ENCODE measurements at regions not wholly inside any gene's neighbourhood (a gene's known extent, or its start where the extent isn't known, plus 50 kb on each side); places are given as distances from the start of the nearest gene placed in this dataset.

- no peak for DNase-seq
- POLR2A ChIA-PET (ENCODE audit: unreplicated experiment): no interaction called here
Measured at GRCh38 chr15:35880896-35881295, 334.9 kb upstream of the DPH6 start.

GRCh38 chr15:35885870-35886269 lies 339.9 kb upstream of the DPH6 start:
- ChIA-PET CTCF (no interaction called here), POLR2A (ENCODE audit: unreplicated experiment) (interaction anchor here (0.9 kb wide), 1 partner anchor 1623 kb away, joined by 6 read pairs; no protein-coding TSS in a partner anchor)

More at GRCh38 chr15:35880896-35881295, 334.9 kb upstream of the DPH6 start:
- Histone ChIP-seq H3K79me2 (ENCODE audit: low read depth) (no peaks in the 10 kb centered on the region), H3K36me3 (ENCODE audit: low read depth) (no peaks in the 10 kb centered on the region), H3K9me2 (ENCODE audit: insufficient read depth) (no peaks in the 10 kb centered on the region; the same call in 1 of the 2 replicates), H3K4me1 (replicated peaks; ENCODE audit: insufficient read depth) (no peaks in the 10 kb centered on the region), H3K4me2 (no peak overlapping the region), H3K27ac (no peak overlapping the region), H3K4me3 (no peak overlapping the region), H3K27me3 (ENCODE audit: insufficient read depth, low read depth) (no peaks in the 10 kb centered on the region), H4K20me1 (ENCODE audit: insufficient read depth) (no peaks in the 10 kb centered on the region), H2AFZ (no peak overlapping the region), H3K9me3 (ENCODE audit: insufficient read depth, low read depth) (no peaks in the 10 kb centered on the region), H3F3A (ENCODE audit: insufficient read depth, low read depth) (no peaks in the 10 kb centered on the region)
- TF ChIP-seq CTCF (conservative IDR thresholded peaks at IDR 0.05): no peak
- no peak for TF ChIP-seq EZH2 (IDR thresholded peaks at IDR 0.05; ENCODE audit: low read depth)
- no TSS peak for BruUV-seq (replicated peaks)
- CTCF ChIA-PET: no interaction called here
- intact Hi-C loops (cut with micrococcal nuclease; ENCODE audit: unreplicated experiment): no loop called here

GRCh38 chr15:35886765-35887164 lies 340.8 kb upstream of the DPH6 start:
- BruUV-seq (replicated peaks): no TSS peak
- H3K27ac ChIP-seq: no peak overlapping the region
- H3F3A ChIP-seq (ENCODE audit: insufficient read depth, low read depth): no peaks in the 10 kb centered on the region
- no peaks in the 10 kb centered on the region for H3K4me1 ChIP-seq (replicated peaks; ENCODE audit: insufficient read depth)
- no peaks in the 10 kb centered on the region for H3K36me3 ChIP-seq (ENCODE audit: low read depth)
- no peak overlapping the region for H2AFZ ChIP-seq
- no peak overlapping the region for H3K4me3 ChIP-seq
- H3K27me3 ChIP-seq (ENCODE audit: insufficient read depth, low read depth): no peaks in the 10 kb centered on the region
- H3K4me2 ChIP-seq: no peak overlapping the region
- intact Hi-C loops (cut with micrococcal nuclease; ENCODE audit: unreplicated experiment): no loop called here
- H3K9me3 ChIP-seq (ENCODE audit: insufficient read depth, low read depth): no peaks in the 10 kb centered on the region
- no peaks in the 10 kb centered on the region; the same call in 1 of the 2 replicates for H3K9me2 ChIP-seq (ENCODE audit: insufficient read depth)
- H4K20me1 ChIP-seq (ENCODE audit: insufficient read depth): no peaks in the 10 kb centered on the region
- POLR2A ChIA-PET (ENCODE audit: unreplicated experiment): no interaction called here
- H3K79me2 ChIP-seq (ENCODE audit: low read depth): no peaks in the 10 kb centered on the region
- TF ChIP-seq CTCF (conservative IDR thresholded peaks at IDR 0.05) (no peak), EZH2 (IDR thresholded peaks at IDR 0.05; ENCODE audit: low read depth) (no peak)
- CTCF ChIA-PET: no interaction called here
- DNase-seq: no peak

More at GRCh38 chr15:35885870-35886269, 339.9 kb upstream of the DPH6 start:
- no peaks in the 10 kb centered on the region for H3K9me3 ChIP-seq (ENCODE audit: insufficient read depth, low read depth)
- no peaks in the 10 kb centered on the region for H3K27me3 ChIP-seq (ENCODE audit: insufficient read depth, low read depth)
- H3K4me3 ChIP-seq: no peak overlapping the region
- no peaks in the 10 kb centered on the region; the same call in 1 of the 2 replicates for H3K9me2 ChIP-seq (ENCODE audit: insufficient read depth)
- intact Hi-C loops (cut with micrococcal nuclease; ENCODE audit: unreplicated experiment): no loop called here
- no peaks in the 10 kb centered on the region for H3F3A ChIP-seq (ENCODE audit: insufficient read depth, low read depth)
- H3K4me1 ChIP-seq (replicated peaks; ENCODE audit: insufficient read depth): no peaks in the 10 kb centered on the region
- no peak for TF ChIP-seq EZH2 (IDR thresholded peaks at IDR 0.05; ENCODE audit: low read depth)
- no peak overlapping the region for H3K4me2 ChIP-seq
- DNase-seq: no peak
- H2AFZ ChIP-seq: no peak overlapping the region
- H4K20me1 ChIP-seq (ENCODE audit: insufficient read depth): no peaks in the 10 kb centered on the region
- H3K36me3 ChIP-seq (ENCODE audit: low read depth): no peaks in the 10 kb centered on the region
- no peak overlapping the region for H3K27ac ChIP-seq
- no TSS peak for BruUV-seq (replicated peaks)
- no peaks in the 10 kb centered on the region for H3K79me2 ChIP-seq (ENCODE audit: low read depth)

- TF ChIP-seq EZH2 (IDR thresholded peaks at IDR 0.05; ENCODE audit: low read depth) (no peak), CTCF (conservative IDR thresholded peaks at IDR 0.05) (no peak)
- Histone ChIP-seq H3K27ac (no peak overlapping the region), H3K36me3 (ENCODE audit: low read depth) (no peaks in the 10 kb centered on the region), H3K9me2 (ENCODE audit: insufficient read depth) (no peaks in the 10 kb centered on the region), H3K27me3 (ENCODE audit: insufficient read depth, low read depth) (no peaks in the 10 kb centered on the region), H4K20me1 (ENCODE audit: insufficient read depth) (no peaks in the 10 kb centered on the region), H3F3A (ENCODE audit: insufficient read depth, low read depth) (no peaks in the 10 kb centered on the region), H3K79me2 (ENCODE audit: low read depth) (no peaks in the 10 kb centered on the region), H3K4me1 (replicated peaks; ENCODE audit: insufficient read depth) (no peaks in the 10 kb centered on the region), H2AFZ (no peak overlapping the region), H3K9me3 (ENCODE audit: insufficient read depth, low read depth) (no peaks in the 10 kb centered on the region), H3K4me3 (no peak overlapping the region), H3K4me2 (no peak overlapping the region)
- POLR2A ChIA-PET (ENCODE audit: unreplicated experiment): no interaction called here
- no TSS peak for BruUV-seq (replicated peaks)
- no peak for DNase-seq
- CTCF ChIA-PET: no interaction called here
- intact Hi-C loops (cut with micrococcal nuclease; ENCODE audit: unreplicated experiment): no loop called here
Measured at GRCh38 chr15:35888815-35889214, 342.9 kb upstream of the DPH6 start.

All from PC-9 (cell line).